HEK293 (cell line): ENCODE measurements at regions not wholly inside any gene's neighbourhood (a gene's known extent, or its start where the extent isn't known, plus 50 kb on each side); places are given as distances from the start of the nearest gene placed in this dataset.
"Not testable (repeated sequence)": the region's sequence is repeated elsewhere in the genome, so short reads cannot be mapped to it uniquely, and the experiment has no call there.

Experiments
- CTCF ChIA-PET: fragments of 350-600 bp; formaldehyde crosslinking; extraction: SDS; loops from one replicate; lab custom pipeline; 2021; ENCODE audit warnings: antibody characterized with exemption; lab: Yijun Ruan, JAX
- POLR2A ChIA-PET: fragments of 300-600 bp; formaldehyde crosslinking; extraction: SDS; loops from one replicate; lab custom pipeline; 2020; ENCODE audit warnings: antibody characterized with exemption, inconsistent platforms; lab: Yijun Ruan, JAX
- H3K27ac ChIP-seq: fragments of 200-500 bp; sonication (Bioruptor generic); 2 replicates; pipeline ENCODE4 v1.5.1; 2014; ENCODE audit warnings: low read depth, low read length, control low read depth, inconsistent platforms; ENCODE audit errors: extremely low read depth
- H3K36me3 ChIP-seq, 2 experiments: fragments of 200-500 bp in 1 of 2; sonication (Bioruptor generic) in 1 of 2; 1 replicate in 1 of 2; 2 replicates in 1 of 2; pipeline ENCODE4 v1.5.1; 2014 to 2017; ENCODE audit warnings: inconsistent platforms in 2 of 2, low read length in 2 of 2; ENCODE audit not compliant: control insufficient read depth in 2 of 2, insufficient read depth in 1 of 2
- H3K4me1 ChIP-seq: fragments of 200-500 bp; sonication (Bioruptor generic); 2 replicates; pipeline ENCODE4 v1.5.1; 2014; ENCODE audit warnings: mild to moderate bottlenecking, low read length, inconsistent platforms; ENCODE audit not compliant: control insufficient read depth, insufficient read depth
- H3K4me3 ChIP-seq: 2 replicates; pipeline ENCODE4 v1.5.1; 2011; ENCODE audit warnings: low read depth, mild to moderate bottlenecking, control low read depth, low read length, moderate library complexity
- H3K9me3 ChIP-seq: fragments of 200-500 bp; sonication (Bioruptor generic); 2 replicates; pipeline ENCODE4 v1.5.1; 2014; ENCODE audit warnings: low read depth, low read length, inconsistent platforms; ENCODE audit not compliant: control insufficient read depth, insufficient read depth
- HOXC10 ChIP-seq: sonication (generic); formaldehyde crosslinking; IDR thresholded peaks from 2 replicates; pipeline ENCODE4 v1.8.1; 2023; ENCODE audit warnings: mild to moderate bottlenecking, missing genetic modification reagents
- REPIN1 ChIP-seq: fragments of 450-650 bp; formaldehyde crosslinking; IDR thresholded peaks from 2 replicates; pipeline ENCODE4 v1.5.1; 2017; ENCODE audit warnings: missing biosample characterization, missing genetic modification characterization, low read depth
- SALL2 ChIP-seq: fragments of 450-650 bp; formaldehyde crosslinking; IDR thresholded peaks from 2 replicates; pipeline ENCODE4 v1.5.0; 2017; ENCODE audit warnings: missing biosample characterization, mild to moderate bottlenecking, missing genetic modification characterization, borderline replicate concordance
- SP3 ChIP-seq: fragments of 450-650 bp; formaldehyde crosslinking; IDR thresholded peaks from 2 replicates; pipeline ENCODE4 v1.5.1; 2016; ENCODE audit warnings: missing biosample characterization, missing genetic modification characterization
- ZNF157 ChIP-seq: fragments of 450-650 bp; formaldehyde crosslinking; IDR thresholded peaks from 2 replicates; pipeline ENCODE4 v1.5.1; 2016; ENCODE audit warnings: missing biosample characterization, missing genetic modification characterization
- ZNF302 ChIP-seq: fragments of 450-650 bp; formaldehyde crosslinking; IDR thresholded peaks from 2 replicates; pipeline ENCODE4 v1.5.1; 2016; ENCODE audit warnings: missing biosample characterization, missing genetic modification characterization, low read depth
- ZSCAN23 ChIP-seq: fragments of 450-650 bp; formaldehyde crosslinking; IDR thresholded peaks from 2 replicates; pipeline ENCODE4 v1.5.1; 2016; ENCODE audit warnings: missing biosample characterization, missing genetic modification characterization
- TF ChIP-seq, protein P1 (sequence below): fragments of 450-650 bp; formaldehyde crosslinking; IDR thresholded peaks from 2 replicates; pipeline ENCODE4 v1.5.1; 2016; ENCODE audit warnings: missing biosample characterization, missing genetic modification characterization, borderline replicate concordance
- TF ChIP-seq, protein P2 (sequence below): fragments of 450-650 bp; formaldehyde crosslinking; IDR thresholded peaks from 2 replicates; pipeline ENCODE4 v1.5.1; 2016; ENCODE audit warnings: missing biosample characterization, missing genetic modification characterization

DNA sequence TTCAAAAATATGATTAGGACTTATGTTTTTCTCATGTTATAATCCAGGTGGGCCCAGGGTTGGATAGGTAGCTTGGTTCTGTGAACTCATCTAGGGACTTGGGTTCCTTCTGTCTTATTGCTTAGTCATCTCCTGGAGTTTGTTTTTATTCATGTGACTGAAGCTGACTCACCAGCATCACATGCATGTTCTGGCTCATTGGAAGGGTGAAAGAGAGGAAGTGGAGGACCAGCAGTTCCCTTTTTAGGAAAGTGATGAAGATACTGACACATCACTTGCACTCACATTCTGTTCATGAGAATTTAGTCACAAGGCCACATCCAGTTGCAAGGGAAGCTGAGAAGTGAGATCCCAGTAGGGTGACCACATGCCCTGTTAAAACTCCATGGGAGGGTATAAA lies 95.9 kb downstream of the NPIPB5 start:
- H3K4me1 ChIP-seq, POLR2A ChIA-PET, H3K4me3 ChIP-seq, H3K27ac ChIP-seq, CTCF ChIA-PET, H3K36me3 ChIP-seq, H3K9me3 ChIP-seq: not testable (repeated sequence)

DNA sequence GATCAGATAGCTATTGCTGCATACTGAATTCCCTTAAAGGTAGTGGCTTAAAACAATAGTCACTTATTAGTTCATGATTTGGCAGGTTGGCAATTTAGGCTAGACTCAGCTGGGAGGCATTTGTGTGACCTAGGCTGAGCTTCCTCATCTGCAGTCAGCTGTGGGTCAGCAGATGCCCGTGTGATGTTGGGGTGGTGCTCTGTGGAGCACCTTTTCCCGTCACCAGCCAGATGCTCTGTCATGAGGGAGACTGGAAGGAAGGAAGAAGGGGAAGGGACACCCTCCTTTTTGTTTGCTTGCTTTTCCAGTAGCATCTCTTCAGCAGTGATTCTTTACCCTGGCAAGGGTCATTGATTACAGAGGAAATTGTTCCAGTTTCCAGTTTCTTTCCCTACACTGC lies 99.1 kb downstream of the NPIPB5 start:
- H3K4me1 ChIP-seq, H3K9me3 ChIP-seq, H3K36me3 ChIP-seq, H3K27ac ChIP-seq, H3K4me3 ChIP-seq, POLR2A ChIA-PET, CTCF ChIA-PET: not testable (repeated sequence)

DNA sequence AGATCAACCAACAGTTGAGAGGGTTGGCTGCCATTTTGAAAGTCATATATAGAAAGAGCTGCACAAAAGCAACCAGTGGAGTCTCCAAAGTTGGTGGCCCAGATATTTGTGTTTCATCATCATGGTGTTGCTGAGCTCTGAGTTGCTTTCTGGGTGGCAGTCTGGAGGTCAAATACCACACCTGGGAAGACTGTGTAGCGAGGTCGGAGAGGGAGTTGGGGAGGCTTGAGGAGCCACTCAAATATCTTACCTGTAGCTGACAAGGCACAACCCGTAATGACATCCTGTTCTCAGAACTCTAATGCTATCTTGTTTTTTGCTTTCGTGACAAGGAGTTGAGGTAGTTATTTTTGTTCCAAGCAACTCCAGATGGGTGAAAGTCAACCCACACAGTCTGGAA lies 100.4 kb downstream of the NPIPB5 start:
- ChIA-PET CTCF (interaction anchor here (0.6 kb wide), 2 partner anchors 204 to 970 kb away, joined by 3 read pairs; no protein-coding TSS in a partner anchor), POLR2A (interaction anchor here (0.6 kb wide), 1 partner anchor 38 kb away, joined by 8 read pairs; no protein-coding TSS in a partner anchor)
- H3K27ac ChIP-seq, H3K4me3 ChIP-seq, H3K36me3 ChIP-seq, H3K4me1 ChIP-seq, H3K9me3 ChIP-seq: not testable (repeated sequence)

DNA sequence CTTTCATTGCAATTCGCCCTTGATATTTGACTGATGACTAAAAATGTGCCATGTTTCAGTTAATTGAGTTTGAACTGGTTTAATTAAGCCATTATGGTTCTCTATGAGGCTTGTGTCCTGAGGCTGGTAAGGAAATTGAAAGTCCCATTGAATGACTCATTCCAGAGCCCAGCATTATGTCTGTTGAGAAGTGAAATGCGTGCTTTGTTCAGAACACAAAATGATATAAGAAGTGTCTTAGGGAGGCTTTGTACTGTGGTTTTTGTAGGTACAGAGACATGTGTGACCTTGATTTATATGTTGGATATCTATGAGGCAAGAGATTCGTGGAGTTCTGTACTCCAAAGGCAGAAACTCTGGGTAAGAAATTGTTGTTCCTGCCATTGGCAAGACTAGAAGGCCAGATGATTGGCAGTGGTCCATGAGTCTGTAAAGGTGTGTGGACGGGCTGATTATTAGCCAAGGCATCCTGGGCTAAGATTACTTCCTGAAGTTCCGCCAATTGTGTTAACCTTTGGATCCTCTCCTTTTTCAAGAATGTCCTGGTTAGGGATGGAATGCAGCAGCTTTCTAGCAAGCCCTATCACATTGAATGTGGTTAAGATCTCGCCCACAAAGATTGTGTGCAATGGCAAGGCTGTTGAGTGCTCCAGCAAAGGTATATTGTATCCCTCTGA lies 103.7 kb downstream of the NPIPB5 start:
- no peak overlapping the region for H3K27ac ChIP-seq
- H3K36me3 ChIP-seq, result no peaks in the 10 kb centered on the region
- POLR2A ChIA-PET, result no interaction called here
- no peaks in the 10 kb centered on the region for H3K9me3 ChIP-seq
- H3K4me1 ChIP-seq, result no peaks in the 10 kb centered on the region
- CTCF ChIA-PET, result no interaction called here
- no peak overlapping the region for H3K4me3 ChIP-seq
- TF ChIP-seq SALL2 (tag by site-specific recombination), result no peak
- no peak for TF ChIP-seq SP3
- no peak for TF ChIP-seq ZSCAN23 (tag by site-specific recombination)
- TF ChIP-seq HOXC10 (CRISPR knock-in tag), result no peak
- TF ChIP-seq, protein P1, sequence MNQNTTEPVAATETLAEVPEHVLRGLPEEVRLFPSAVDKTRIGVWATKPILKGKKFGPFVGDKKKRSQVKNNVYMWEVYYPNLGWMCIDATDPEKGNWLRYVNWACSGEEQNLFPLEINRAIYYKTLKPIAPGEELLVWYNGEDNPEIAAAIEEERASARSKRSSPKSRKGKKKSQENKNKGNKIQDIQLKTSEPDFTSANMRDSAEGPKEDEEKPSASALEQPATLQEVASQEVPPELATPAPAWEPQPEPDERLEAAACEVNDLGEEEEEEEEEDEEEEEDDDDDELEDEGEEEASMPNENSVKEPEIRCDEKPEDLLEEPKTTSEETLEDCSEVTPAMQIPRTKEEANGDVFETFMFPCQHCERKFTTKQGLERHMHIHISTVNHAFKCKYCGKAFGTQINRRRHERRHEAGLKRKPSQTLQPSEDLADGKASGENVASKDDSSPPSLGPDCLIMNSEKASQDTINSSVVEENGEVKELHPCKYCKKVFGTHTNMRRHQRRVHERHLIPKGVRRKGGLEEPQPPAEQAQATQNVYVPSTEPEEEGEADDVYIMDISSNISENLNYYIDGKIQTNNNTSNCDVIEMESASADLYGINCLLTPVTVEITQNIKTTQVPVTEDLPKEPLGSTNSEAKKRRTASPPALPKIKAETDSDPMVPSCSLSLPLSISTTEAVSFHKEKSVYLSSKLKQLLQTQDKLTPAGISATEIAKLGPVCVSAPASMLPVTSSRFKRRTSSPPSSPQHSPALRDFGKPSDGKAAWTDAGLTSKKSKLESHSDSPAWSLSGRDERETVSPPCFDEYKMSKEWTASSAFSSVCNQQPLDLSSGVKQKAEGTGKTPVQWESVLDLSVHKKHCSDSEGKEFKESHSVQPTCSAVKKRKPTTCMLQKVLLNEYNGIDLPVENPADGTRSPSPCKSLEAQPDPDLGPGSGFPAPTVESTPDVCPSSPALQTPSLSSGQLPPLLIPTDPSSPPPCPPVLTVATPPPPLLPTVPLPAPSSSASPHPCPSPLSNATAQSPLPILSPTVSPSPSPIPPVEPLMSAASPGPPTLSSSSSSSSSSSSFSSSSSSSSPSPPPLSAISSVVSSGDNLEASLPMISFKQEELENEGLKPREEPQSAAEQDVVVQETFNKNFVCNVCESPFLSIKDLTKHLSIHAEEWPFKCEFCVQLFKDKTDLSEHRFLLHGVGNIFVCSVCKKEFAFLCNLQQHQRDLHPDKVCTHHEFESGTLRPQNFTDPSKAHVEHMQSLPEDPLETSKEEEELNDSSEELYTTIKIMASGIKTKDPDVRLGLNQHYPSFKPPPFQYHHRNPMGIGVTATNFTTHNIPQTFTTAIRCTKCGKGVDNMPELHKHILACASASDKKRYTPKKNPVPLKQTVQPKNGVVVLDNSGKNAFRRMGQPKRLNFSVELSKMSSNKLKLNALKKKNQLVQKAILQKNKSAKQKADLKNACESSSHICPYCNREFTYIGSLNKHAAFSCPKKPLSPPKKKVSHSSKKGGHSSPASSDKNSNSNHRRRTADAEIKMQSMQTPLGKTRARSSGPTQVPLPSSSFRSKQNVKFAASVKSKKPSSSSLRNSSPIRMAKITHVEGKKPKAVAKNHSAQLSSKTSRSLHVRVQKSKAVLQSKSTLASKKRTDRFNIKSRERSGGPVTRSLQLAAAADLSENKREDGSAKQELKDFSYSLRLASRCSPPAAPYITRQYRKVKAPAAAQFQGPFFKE (tag by site-specific recombination), result no peak
- TF ChIP-seq REPIN1 (tag by site-specific recombination), result no peak
- TF ChIP-seq ZNF302, result no peak
- TF ChIP-seq, protein P2, sequence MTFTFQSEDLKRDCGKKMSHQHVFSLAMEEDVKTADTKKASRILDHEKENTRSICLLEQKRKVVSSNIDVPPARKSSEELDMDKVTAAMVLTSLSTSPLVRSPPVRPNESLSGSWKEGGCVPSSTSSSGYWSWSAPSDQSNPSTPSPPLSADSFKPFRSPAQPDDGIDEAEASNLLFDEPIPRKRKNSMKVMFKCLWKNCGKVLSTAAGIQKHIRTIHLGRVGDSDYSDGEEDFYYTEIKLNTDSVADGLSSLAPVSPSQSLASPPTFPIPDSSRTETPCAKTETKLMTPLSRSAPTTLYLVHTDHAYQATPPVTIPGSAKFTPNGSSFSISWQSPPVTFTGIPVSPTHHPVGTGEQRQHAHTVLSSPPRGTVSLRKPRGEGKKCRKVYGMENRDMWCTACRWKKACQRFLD (tag by site-specific recombination), result no peak
- no peak for TF ChIP-seq ZNF157 (tag by site-specific recombination)
